ENCODE measurements at regions not wholly inside any gene's neighbourhood (a gene's known extent, or its start where the extent isn't known, plus 50 kb on each side); places are given as distances from the start of the nearest gene placed in this dataset.
A peak's percentile ranks its signal among the peaks of the same experiment; 100 is the strongest.
"Not testable (repeated sequence)": the region's sequence is repeated elsewhere in the genome, so short reads cannot be mapped to it uniquely, and the experiment has no call there.

DNA sequence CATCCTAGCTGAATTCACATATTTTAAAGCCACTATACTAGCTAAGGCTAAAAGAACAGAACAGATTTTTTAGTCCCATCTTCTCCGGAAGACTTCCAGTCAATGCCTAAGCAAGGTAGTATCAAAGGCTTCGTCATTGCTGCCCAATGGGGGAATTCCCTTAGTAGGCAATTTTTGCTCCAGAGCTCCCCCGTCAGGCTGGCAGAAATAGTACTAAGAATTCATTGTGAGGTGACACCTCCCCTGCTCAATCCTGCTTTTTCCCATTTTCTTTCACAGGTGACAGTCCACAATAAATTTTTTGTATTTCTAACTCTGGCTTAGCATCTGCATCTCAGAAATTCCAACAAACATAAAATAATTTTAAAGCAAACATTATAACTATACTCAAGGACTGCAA, 52.8 kb upstream of the SRSF6 start:
- no peaks in the 10 kb centered on the region for H3K79me2 ChIP-seq (ENCODE audit: control insufficient read depth, insufficient read depth, low read length)
- intact Hi-C loops (cut with micrococcal nuclease; ENCODE audit: unreplicated experiment) = loop anchor here (5.0 to 10.0 kb wide), 2 partner anchors 210 to 1668 kb away; no protein-coding TSS in a partner anchor
- RAD21 ChIA-PET (ENCODE audit: unreplicated experiment) = no interaction called here
- no peak overlapping the region for H3K27ac ChIP-seq (ENCODE audit: control insufficient read depth, insufficient read depth)
- no peaks in the 10 kb centered on the region for H3K36me3 ChIP-seq (ENCODE audit: control insufficient read depth in 2 of 2, insufficient read depth in 2 of 2, low read length in 1 of 2)
- H4K20me1 ChIP-seq (ENCODE audit: control insufficient read depth, insufficient read depth) = no peaks in the 10 kb centered on the region
- FAIRE-seq (no peak), DNase-seq (ENCODE audit: low read depth, low spot score) (no peak), ATAC-seq (peak; percentile 65)
- no peak overlapping the region for H3K9ac ChIP-seq (ENCODE audit: control insufficient read depth, insufficient read depth, low read length)
- TF ChIP-seq SRF (IDR thresholded peaks at IDR 0.05; ENCODE audit: low read depth in 2 of 2, low read length in 2 of 2) (no peak), SREBF2 (IDR thresholded peaks at IDR 0.05; ENCODE audit: low read length) (no peak), SUZ12 (IDR thresholded peaks at IDR 0.05; ENCODE audit: unreplicated experiment) (no peak), IKZF2 (IDR thresholded peaks at IDR 0.05) (no peak), SREBF1 (IDR thresholded peaks at IDR 0.05; ENCODE audit: low read length) (no peak), SP1 (IDR thresholded peaks at IDR 0.05; ENCODE audit: low read depth, low read length) (no peak), KLF5 (IDR thresholded peaks at IDR 0.05; ENCODE audit: partially characterized antibody) (no peak), ZNF687 (IDR thresholded peaks at IDR 0.05) (no peak), RAD21 (IDR thresholded peaks at IDR 0.05; ENCODE audit: insufficient read depth, low read depth, low read length) (peak; percentile 38; the same call in 1 of the 2 replicates), NFYB (IDR thresholded peaks at IDR 0.05; ENCODE audit: insufficient read depth, low read depth, low read length) (no peak)
- TF ChIP-seq, protein P1, sequence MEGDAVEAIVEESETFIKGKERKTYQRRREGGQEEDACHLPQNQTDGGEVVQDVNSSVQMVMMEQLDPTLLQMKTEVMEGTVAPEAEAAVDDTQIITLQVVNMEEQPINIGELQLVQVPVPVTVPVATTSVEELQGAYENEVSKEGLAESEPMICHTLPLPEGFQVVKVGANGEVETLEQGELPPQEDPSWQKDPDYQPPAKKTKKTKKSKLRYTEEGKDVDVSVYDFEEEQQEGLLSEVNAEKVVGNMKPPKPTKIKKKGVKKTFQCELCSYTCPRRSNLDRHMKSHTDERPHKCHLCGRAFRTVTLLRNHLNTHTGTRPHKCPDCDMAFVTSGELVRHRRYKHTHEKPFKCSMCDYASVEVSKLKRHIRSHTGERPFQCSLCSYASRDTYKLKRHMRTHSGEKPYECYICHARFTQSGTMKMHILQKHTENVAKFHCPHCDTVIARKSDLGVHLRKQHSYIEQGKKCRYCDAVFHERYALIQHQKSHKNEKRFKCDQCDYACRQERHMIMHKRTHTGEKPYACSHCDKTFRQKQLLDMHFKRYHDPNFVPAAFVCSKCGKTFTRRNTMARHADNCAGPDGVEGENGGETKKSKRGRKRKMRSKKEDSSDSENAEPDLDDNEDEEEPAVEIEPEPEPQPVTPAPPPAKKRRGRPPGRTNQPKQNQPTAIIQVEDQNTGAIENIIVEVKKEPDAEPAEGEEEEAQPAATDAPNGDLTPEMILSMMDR (IDR thresholded peaks at IDR 0.05 in 2 of 3, conservative IDR thresholded peaks at IDR 0.05 in 1 of 3; ENCODE audit: control insufficient read depth in 2 of 3, extremely low read depth in 1 of 3, insufficient read depth in 1 of 3, low read depth in 3 of 3, low read length in 3 of 3) = peak; percentile 43 to 46 (median 45); a peak in 5 of 6 replicates
- H2AFZ ChIP-seq (ENCODE audit: control insufficient read depth, low read depth, low read length) = no peak overlapping the region
- peaks cover 2% of the 10 kb centered on the region; the same call in 2 of the 3 replicates for H3K9me3 ChIP-seq (replicated peaks; ENCODE audit: control insufficient read depth, insufficient read depth, low read length)
- BruUV-seq (replicated peaks) = no TSS peak
- in situ Hi-C loops (cut with MboI) = no loop called here
- no peaks in the 10 kb centered on the region for H3K4me1 ChIP-seq (ENCODE audit: control insufficient read depth, insufficient read depth, low read length)
- H3K27me3 ChIP-seq (replicated peaks in 1 of 2; ENCODE audit: control insufficient read depth in 2 of 2, insufficient read depth in 2 of 2, low read length in 1 of 2) = no peaks in the 10 kb centered on the region
- POLR2A ChIA-PET = no interaction called here
- no peak overlapping the region for H3K4me3 ChIP-seq
- whole genome bisulfite sequencing (ENCODE audit: insufficient coverage, insufficient replicate concordance, low lambda C conversion rate, missing lambda C conversion rate) = 13% methylated on average over 3 of the region's 3 CpGs
- SMC1A ChIA-PET (ENCODE audit: uncharacterized antibody, unreplicated experiment) = no interaction called here
- CTCF ChIA-PET = interaction anchor here (0.8 to 1.0 kb wide), 4 partner anchors 11 to 61 kb away, joined by 3 to 9 read pairs (median 3); no protein-coding TSS in a partner anchor
- no peak overlapping the region for H3K4me2 ChIP-seq (ENCODE audit: control insufficient read depth, insufficient read depth)

GRCh38 chr20:43400882-43401281, 56.8 kb upstream of the SRSF6 start:
- intact Hi-C loops (cut with micrococcal nuclease; ENCODE audit: unreplicated experiment) = loop anchor here (10.0 kb wide), 1 partner anchor 206 kb away; no protein-coding TSS in a partner anchor
- BruUV-seq (replicated peaks); H3K9me3 ChIP-seq (replicated peaks; ENCODE audit: control insufficient read depth, insufficient read depth, low read length); in situ Hi-C loops (cut with MboI); DNase-seq (ENCODE audit: low read depth, low spot score); H3K36me3 ChIP-seq (ENCODE audit: control insufficient read depth in 2 of 2, insufficient read depth in 2 of 2, low read length in 1 of 2); RAD21 ChIA-PET (ENCODE audit: unreplicated experiment); H4K20me1 ChIP-seq (ENCODE audit: control insufficient read depth, insufficient read depth); H3K4me2 ChIP-seq (ENCODE audit: control insufficient read depth, insufficient read depth); SMC1A ChIA-PET (ENCODE audit: uncharacterized antibody, unreplicated experiment); H3K79me2 ChIP-seq (ENCODE audit: control insufficient read depth, insufficient read depth, low read length); FAIRE-seq; POLR2A ChIA-PET; H3K9ac ChIP-seq (ENCODE audit: control insufficient read depth, insufficient read depth, low read length); H3K4me1 ChIP-seq (ENCODE audit: control insufficient read depth, insufficient read depth, low read length); H3K4me3 ChIP-seq; H2AFZ ChIP-seq (ENCODE audit: control insufficient read depth, low read depth, low read length); H3K27me3 ChIP-seq (replicated peaks in 1 of 2; ENCODE audit: control insufficient read depth in 2 of 2, insufficient read depth in 2 of 2, low read length in 1 of 2); ATAC-seq; H3K27ac ChIP-seq (ENCODE audit: control insufficient read depth, insufficient read depth): not testable (repeated sequence)
- CTCF ChIA-PET = interaction anchor here (0.9 kb wide), 1 partner anchor 1684 kb away, joined by 3 read pairs; no protein-coding TSS in a partner anchor
- WGBS (ENCODE audit: insufficient coverage, insufficient replicate concordance, low lambda C conversion rate, missing lambda C conversion rate) = 18% methylated on average over 6 of the region's 6 CpGs

Data from GM12878 (cell line).